Activated naive CD4-positive, alpha-beta T cell treated with anti-CD3 and anti-CD28 coated beads, Interleukin-2, amount 10 ng/mL, durations not matched to agents 7 days and 5 days (primary cell): ENCODE measurements at regions not wholly inside any gene's neighbourhood (a gene's known extent, or its start where the extent isn't known, plus 50 kb on each side); places are given as distances from the start of the nearest gene placed in this dataset.
"Not testable (repeated sequence)": the region's sequence is repeated elsewhere in the genome, so short reads cannot be mapped to it uniquely, and the experiment has no call there.

Experiments used
- CTCF ChIA-PET: fragments of 350-600 bp; sonication (Branson Sonifier 250); formaldehyde crosslinking; loops from one replicate; lab custom pipeline; 2021; ENCODE audit warnings: antibody characterized with exemption; lab: Charles Lee
- DNase-seq: peaks from one replicate; pipeline ENCODE4 v3.0.0-alpha.2; 2020
- H3K27ac Mint-ChIP-seq: one replicate; pipeline ENCODE4 v1.8.0; 2021; ENCODE audit warnings: mild to moderate bottlenecking, moderate library complexity, mixed read lengths
- H3K27me3 Mint-ChIP-seq: one replicate; pipeline ENCODE4 v1.8.0; 2021; ENCODE audit warnings: mild to moderate bottlenecking, mixed read lengths
- H3K36me3 Mint-ChIP-seq: one replicate; pipeline ENCODE4 v1.8.0; 2021; ENCODE audit warnings: mixed read lengths
- H3K4me1 Mint-ChIP-seq: one replicate; pipeline ENCODE4 v1.8.0; 2021; ENCODE audit warnings: mixed read lengths
- H3K4me3 Mint-ChIP-seq: one replicate; pipeline ENCODE4 v1.8.0; 2021; ENCODE audit warnings: mild to moderate bottlenecking, moderate library complexity, mixed read lengths
- H3K9me3 Mint-ChIP-seq: one replicate; pipeline ENCODE4 v1.8.0; 2021; ENCODE audit warnings: mixed read lengths

- Mint-ChIP-seq H3K9me3 (no peaks in the 10 kb centered on the region), H3K4me1 (no peaks in the 10 kb centered on the region), H3K27me3 (no peaks in the 10 kb centered on the region), H3K4me3 (no peak overlapping the region), H3K27ac (no peak overlapping the region), H3K36me3 (no peaks in the 10 kb centered on the region)
- DNase-seq: no peak
- CTCF ChIA-PET: no interaction called here
These were observed 210.6 kb downstream of the ARL4A start for GRCh38 chr7:12898004-12898403.

GRCh38 chr7:12898620-12899019 is 211.2 kb downstream of the ARL4A start:
- Mint-ChIP-seq H3K27ac (no peak overlapping the region), H3K4me3 (no peak overlapping the region), H3K36me3 (no peaks in the 10 kb centered on the region), H3K27me3 (no peaks in the 10 kb centered on the region), H3K4me1 (no peaks in the 10 kb centered on the region), H3K9me3 (no peaks in the 10 kb centered on the region)
- no peak for DNase-seq
- CTCF ChIA-PET: no interaction called here

GRCh38 chr7:12905671-12906070 is 218.2 kb downstream of the ARL4A start:
- no peak for DNase-seq
- CTCF ChIA-PET: no interaction called here
- Mint-ChIP-seq H3K36me3 (no peaks in the 10 kb centered on the region), H3K4me1 (no peaks in the 10 kb centered on the region), H3K27me3 (no peaks in the 10 kb centered on the region), H3K9me3 (no peaks in the 10 kb centered on the region), H3K4me3 (no peak overlapping the region), H3K27ac (no peak overlapping the region)

- Mint-ChIP-seq H3K9me3 (no peaks in the 10 kb centered on the region), H3K27me3 (no peaks in the 10 kb centered on the region), H3K27ac (no peak overlapping the region), H3K4me1 (no peaks in the 10 kb centered on the region), H3K4me3 (no peak overlapping the region), H3K36me3 (no peaks in the 10 kb centered on the region)
- DNase-seq: no peak
- CTCF ChIA-PET: interaction anchor here (0.5 kb wide), 1 partner anchor 1143 kb away, joined by 3 read pairs; no protein-coding TSS in a partner anchor
These were observed 220.3 kb downstream of the ARL4A start for GRCh38 chr7:12907774-12908173.

- H3K27ac Mint-ChIP-seq: no peak overlapping the region
- H3K4me1 Mint-ChIP-seq: no peaks in the 10 kb centered on the region
- H3K36me3 Mint-ChIP-seq: no peaks in the 10 kb centered on the region
- H3K27me3 Mint-ChIP-seq: no peaks in the 10 kb centered on the region
- no peak for DNase-seq
- no peak overlapping the region for H3K4me3 Mint-ChIP-seq
- no peaks in the 10 kb centered on the region for H3K9me3 Mint-ChIP-seq
- CTCF ChIA-PET: no interaction called here
These were observed 222.1 kb downstream of the ARL4A start for GRCh38 chr7:12909483-12909882.

GRCh38 chr7:12911053-12911452 is 223.6 kb downstream of the ARL4A start:
- H3K27ac Mint-ChIP-seq: no peak overlapping the region
- no peaks in the 10 kb centered on the region for H3K9me3 Mint-ChIP-seq
- no peaks in the 10 kb centered on the region for H3K36me3 Mint-ChIP-seq
- H3K4me3 Mint-ChIP-seq: no peak overlapping the region
- DNase-seq: no peak
- no peaks in the 10 kb centered on the region for H3K27me3 Mint-ChIP-seq
- CTCF ChIA-PET: no interaction called here
- no peaks in the 10 kb centered on the region for H3K4me1 Mint-ChIP-seq

- Mint-ChIP-seq H3K9me3 (no peaks in the 10 kb centered on the region), H3K27ac (no peak overlapping the region), H3K4me3 (no peak overlapping the region), H3K36me3 (no peaks in the 10 kb centered on the region), H3K4me1 (no peaks in the 10 kb centered on the region), H3K27me3 (no peaks in the 10 kb centered on the region)
- CTCF ChIA-PET: no interaction called here
- no peak for DNase-seq
These were observed 225.6 kb downstream of the ARL4A start for GRCh38 chr7:12913002-12913401.

GRCh38 chr7:12917801-12918200 is 230.4 kb downstream of the ARL4A start:
- no peak overlapping the region for H3K27ac Mint-ChIP-seq
- no peaks in the 10 kb centered on the region for H3K4me1 Mint-ChIP-seq
- H3K36me3 Mint-ChIP-seq: no peaks in the 10 kb centered on the region
- no peaks in the 10 kb centered on the region for H3K27me3 Mint-ChIP-seq
- DNase-seq: no peak
- CTCF ChIA-PET: no interaction called here
- H3K9me3 Mint-ChIP-seq: no peaks in the 10 kb centered on the region
- no peak overlapping the region for H3K4me3 Mint-ChIP-seq

- Mint-ChIP-seq H3K27me3 (no peaks in the 10 kb centered on the region), H3K36me3 (no peaks in the 10 kb centered on the region), H3K27ac (no peak overlapping the region), H3K4me3 (no peak overlapping the region), H3K9me3 (no peaks in the 10 kb centered on the region), H3K4me1 (no peaks in the 10 kb centered on the region)
- CTCF ChIA-PET: no interaction called here
- no peak for DNase-seq
These were observed 234.4 kb downstream of the ARL4A start for GRCh38 chr7:12921751-12922345.

- no peak for DNase-seq
- no peaks in the 10 kb centered on the region for H3K36me3 Mint-ChIP-seq
- CTCF ChIA-PET: no interaction called here
These were observed 236.5 kb downstream of the ARL4A start for GRCh38 chr7:12923971-12924370.

GRCh38 chr7:12926206-12926605 is 238.8 kb downstream of the ARL4A start:
- DNase-seq: no peak
- no peak overlapping the region for H3K4me3 Mint-ChIP-seq
- CTCF ChIA-PET: no interaction called here
- no peaks in the 10 kb centered on the region for H3K36me3 Mint-ChIP-seq
- H3K9me3 Mint-ChIP-seq: no peaks in the 10 kb centered on the region
- H3K27ac Mint-ChIP-seq: no peak overlapping the region
- H3K4me1 Mint-ChIP-seq: no peaks in the 10 kb centered on the region
- H3K27me3 Mint-ChIP-seq: peaks cover 7% of the 10 kb centered on the region

More at GRCh38 chr7:12923971-12924370, 236.5 kb downstream of the ARL4A start:
- H3K4me1 Mint-ChIP-seq: no peaks in the 10 kb centered on the region
- H3K27ac Mint-ChIP-seq: no peak overlapping the region
- no peak overlapping the region for H3K4me3 Mint-ChIP-seq
- H3K9me3 Mint-ChIP-seq: no peaks in the 10 kb centered on the region
- peaks cover 7% of the 10 kb centered on the region for H3K27me3 Mint-ChIP-seq

GRCh38 chr7:12927635-12928434 is 240.4 kb downstream of the ARL4A start:
- H3K27me3 Mint-ChIP-seq: peaks cover 7% of the 10 kb centered on the region
- no peak for DNase-seq
- no peaks in the 10 kb centered on the region for H3K4me1 Mint-ChIP-seq
- no peaks in the 10 kb centered on the region for H3K36me3 Mint-ChIP-seq
- H3K4me3 Mint-ChIP-seq: no peak overlapping the region
- H3K27ac Mint-ChIP-seq: no peak overlapping the region
- no peaks in the 10 kb centered on the region for H3K9me3 Mint-ChIP-seq
- CTCF ChIA-PET: no interaction called here

- DNase-seq: no peak
- CTCF ChIA-PET: no interaction called here
- no peaks in the 10 kb centered on the region for H3K9me3 Mint-ChIP-seq
- peaks cover 7% of the 10 kb centered on the region for H3K27me3 Mint-ChIP-seq
- H3K4me1 Mint-ChIP-seq: no peaks in the 10 kb centered on the region
- no peaks in the 10 kb centered on the region for H3K36me3 Mint-ChIP-seq
- no peak overlapping the region for H3K4me3 Mint-ChIP-seq
- no peak overlapping the region for H3K27ac Mint-ChIP-seq
These were observed 242.2 kb downstream of the ARL4A start for GRCh38 chr7:12929476-12930140.

GRCh38 chr7:12930534-12930933 is 243.1 kb downstream of the ARL4A start:
- Mint-ChIP-seq H3K4me3 (no peak overlapping the region), H3K27ac (no peak overlapping the region), H3K4me1 (no peaks in the 10 kb centered on the region), H3K36me3 (no peaks in the 10 kb centered on the region), H3K9me3 (no peaks in the 10 kb centered on the region), H3K27me3 (peaks cover 7% of the 10 kb centered on the region)
- CTCF ChIA-PET: interaction anchor here (0.6 kb wide), 1 partner anchor 42 kb away, joined by 3 read pairs; no protein-coding TSS in a partner anchor
- no peak for DNase-seq

GRCh38 chr7:12931465-12931864 is 244.0 kb downstream of the ARL4A start:
- H3K4me3 Mint-ChIP-seq, H3K27me3 Mint-ChIP-seq, H3K4me1 Mint-ChIP-seq, H3K9me3 Mint-ChIP-seq, DNase-seq, H3K27ac Mint-ChIP-seq, CTCF ChIA-PET, H3K36me3 Mint-ChIP-seq: not testable (repeated sequence)
